Endothelial cell of umbilical vein (primary cell): ENCODE measurements at regions not wholly inside any gene's neighbourhood (a gene's known extent, or its start where the extent isn't known, plus 50 kb on each side); places are given as distances from the start of the nearest gene placed in this dataset.

Experiments
- CTCF ChIP-seq, 2 donors: IDR thresholded peaks; 1 replicate in 1 of 2; 2 replicates in 1 of 2; pipeline ENCODE4 v1.5.1; 2011; ENCODE audit warnings: low read length in 2 of 2, mild to moderate bottlenecking in 2 of 2, moderate library complexity in 2 of 2, control low read depth in 1 of 2, inconsistent platforms in 1 of 2, low read depth in 1 of 2; ENCODE audit not compliant: insufficient read depth in 1 of 2; ENCODE audit errors: extremely low read depth in 1 of 2
- MAX ChIP-seq: IDR thresholded peaks from 2 replicates; pipeline ENCODE4 v1.6.1; 2011; ENCODE audit not compliant: insufficient read depth, insufficient read length
- POLR2A ChIP-seq: IDR thresholded peaks from 2 replicates; pipeline ENCODE4 v1.6.1; 2012; ENCODE audit warnings: low read depth, mild to moderate bottlenecking, control low read depth, low read length
- POLR2AphosphoS5 ChIP-seq: IDR thresholded peaks from 2 replicates; pipeline ENCODE4 v1.6.1; 2012; ENCODE audit warnings: low read depth, mild to moderate bottlenecking, control low read depth, low read length, moderate library complexity; ENCODE audit not compliant: insufficient read depth

GRCh38 chr11:109648804-109649203, 226.8 kb downstream of the C11orf87 start:
- TF ChIP-seq POLR2A (no peak), CTCF (IDR thresholded peaks at IDR 0.05; ENCODE audit: extremely low read depth in 1 of 2, insufficient read depth in 1 of 2, low read depth in 1 of 2, low read length in 2 of 2) (no peak), MAX (no peak), POLR2AphosphoS5 (no peak)
